Activated naive CD8-positive, alpha-beta T cell (primary cell): ENCODE measurements at regions not wholly inside any gene's neighbourhood (a gene's known extent, or its start where the extent isn't known, plus 50 kb on each side); places are given as distances from the start of the nearest gene placed in this dataset.
"Not testable (repeated sequence)": the region's sequence is repeated elsewhere in the genome, so short reads cannot be mapped to it uniquely, and the experiment has no call there.

Experiments
- H3K27ac Mint-ChIP-seq: one replicate; pipeline ENCODE4 v1.8.0; 2021; ENCODE audit warnings: mixed read lengths
- H3K27me3 Mint-ChIP-seq: one replicate; pipeline ENCODE4 v1.8.0; 2021; ENCODE audit warnings: mixed read lengths
- H3K36me3 Mint-ChIP-seq: one replicate; pipeline ENCODE4 v1.8.0; 2021; ENCODE audit warnings: mixed read lengths
- H3K4me1 Mint-ChIP-seq: one replicate; pipeline ENCODE4 v1.8.0; 2021; ENCODE audit warnings: low read depth, mixed read lengths
- H3K4me3 Mint-ChIP-seq: one replicate; pipeline ENCODE4 v1.8.0; 2021; ENCODE audit warnings: mild to moderate bottlenecking, mixed read lengths
- H3K9me3 Mint-ChIP-seq: one replicate; pipeline ENCODE4 v1.8.0; 2021; ENCODE audit warnings: low read depth, mixed read lengths

DNA sequence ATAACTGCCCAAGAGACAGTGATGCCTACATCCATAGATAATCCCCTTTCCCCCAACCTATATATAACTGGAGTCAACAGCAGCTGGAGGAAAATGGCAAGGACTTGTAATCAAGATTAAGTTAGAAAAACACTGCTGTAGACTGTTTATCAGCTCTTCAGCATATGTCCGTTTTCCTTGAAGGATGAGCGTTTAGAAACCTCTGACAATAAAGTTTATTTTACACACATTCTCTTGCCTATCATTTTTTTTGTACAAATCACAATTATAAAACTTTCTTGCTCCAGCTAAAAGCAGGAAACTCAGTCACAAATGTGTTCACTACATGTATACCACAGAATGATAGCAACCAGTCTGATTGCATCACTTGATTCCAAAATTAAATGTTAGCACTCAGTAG is 50.8 kb downstream of the PPIAL4G start:
- peaks cover 65% of the 10 kb centered on the region for H3K4me1 Mint-ChIP-seq
- peaks cover 35% of the 10 kb centered on the region for H3K36me3 Mint-ChIP-seq

DNA sequence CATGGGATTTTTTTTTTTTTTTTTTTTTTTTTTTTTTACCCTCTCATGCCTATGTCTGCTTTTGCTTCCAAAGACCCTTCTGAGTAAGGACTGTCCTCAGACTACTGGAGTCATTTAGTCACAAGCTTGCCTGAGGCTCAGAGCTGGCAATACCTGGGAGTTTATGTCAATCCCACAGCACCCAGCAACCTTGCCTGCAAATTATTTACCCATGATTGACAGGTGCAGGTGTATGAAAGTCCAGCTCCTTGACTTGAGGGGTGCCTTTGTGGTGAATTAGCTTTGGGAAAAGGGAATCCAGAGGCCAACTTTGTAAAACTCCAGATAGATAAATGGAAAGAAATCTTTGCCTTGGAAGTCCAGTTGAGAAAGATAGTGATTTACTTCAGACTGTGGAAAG is 53.2 kb downstream of the PPIAL4G start:
- not testable (repeated sequence) for H3K4me3 Mint-ChIP-seq, H3K9me3 Mint-ChIP-seq, H3K27me3 Mint-ChIP-seq
- Mint-ChIP-seq H3K4me1 (peaks cover 65% of the 10 kb centered on the region), H3K36me3 (peaks cover 38% of the 10 kb centered on the region), H3K27ac (peak overlapping the region; percentile 66)

More for the DNA sequence above, 50.8 kb downstream of the PPIAL4G start:
- H3K9me3 Mint-ChIP-seq, H3K27me3 Mint-ChIP-seq, H3K4me3 Mint-ChIP-seq: not testable (repeated sequence)
- H3K27ac Mint-ChIP-seq, result peak overlapping the region; percentile 73

DNA sequence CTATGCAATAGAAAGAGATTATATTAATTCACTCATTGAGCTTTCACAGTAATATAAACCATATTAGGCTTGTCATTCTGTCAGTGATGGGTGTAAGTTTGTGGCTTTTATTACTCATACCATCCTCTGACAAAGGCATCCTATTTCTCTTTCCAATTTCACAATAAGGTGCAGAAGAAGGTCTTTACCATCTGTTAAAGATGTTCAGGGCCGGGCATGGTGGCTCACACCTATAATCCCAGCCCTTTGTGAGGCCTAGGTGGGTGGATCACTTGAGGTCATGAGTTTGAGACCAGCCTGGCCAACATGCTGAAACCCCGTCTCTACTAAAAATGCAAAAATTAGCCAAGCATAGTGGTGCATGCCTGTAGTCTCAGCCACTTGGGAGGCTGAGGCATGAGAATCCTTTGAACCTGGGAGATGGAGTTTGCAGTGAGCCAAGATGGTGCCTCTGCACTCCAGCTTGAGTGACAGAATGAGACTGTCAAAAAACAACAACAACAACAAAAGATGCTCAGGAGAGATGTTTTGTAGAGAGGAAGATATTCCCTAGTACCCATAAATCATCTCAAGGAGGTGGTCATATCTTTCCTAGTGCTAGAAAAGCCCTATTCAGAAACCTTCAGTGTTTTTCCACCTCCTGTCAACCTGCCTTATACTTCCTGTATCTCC is 56.0 kb downstream of the PPIAL4G start:
- H3K36me3 Mint-ChIP-seq, result peaks cover 32% of the 10 kb centered on the region
- peaks cover 79% of the 10 kb centered on the region for H3K4me1 Mint-ChIP-seq
- H3K27ac Mint-ChIP-seq, result peak overlapping the region; percentile 82
- not testable (repeated sequence) for H3K4me3 Mint-ChIP-seq, H3K9me3 Mint-ChIP-seq, H3K27me3 Mint-ChIP-seq

GRCh38 chr1:148426385-148426784 is 56.7 kb downstream of the PPIAL4G start:
- Mint-ChIP-seq H3K27ac (peak overlapping the region; percentile 82), H3K4me1 (peaks cover 72% of the 10 kb centered on the region), H3K36me3 (peaks cover 32% of the 10 kb centered on the region)
- not testable (repeated sequence) for H3K27me3 Mint-ChIP-seq, H3K9me3 Mint-ChIP-seq, H3K4me3 Mint-ChIP-seq

GRCh38 chr1:148424143-148425003 is 58.7 kb downstream of the PPIAL4G start:
- H3K36me3 Mint-ChIP-seq, result peaks cover 23% of the 10 kb centered on the region
- not testable (repeated sequence) for H3K9me3 Mint-ChIP-seq, H3K4me3 Mint-ChIP-seq, H3K27me3 Mint-ChIP-seq
- H3K27ac Mint-ChIP-seq, result peak overlapping the region; percentile 52
- H3K4me1 Mint-ChIP-seq, result peaks cover 57% of the 10 kb centered on the region

DNA sequence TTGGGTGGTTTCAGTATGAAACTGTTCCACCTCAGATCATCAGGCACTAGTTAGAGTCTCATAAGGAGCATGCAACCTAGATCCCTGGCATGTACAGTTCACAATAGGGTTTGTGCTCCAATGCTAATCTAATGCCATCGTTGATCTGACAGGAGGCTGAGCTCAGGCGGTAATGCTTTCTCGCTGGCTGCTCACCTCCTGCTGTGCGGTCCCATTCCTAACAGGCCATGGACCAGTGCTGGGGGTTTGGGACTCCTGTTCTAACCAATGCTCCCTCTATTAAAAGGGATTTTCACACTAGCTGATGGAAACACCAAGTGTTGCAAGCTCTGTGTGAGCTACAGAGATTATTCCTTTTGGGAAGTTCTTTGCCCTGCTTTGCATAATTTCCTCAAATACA is 60.2 kb downstream of the PPIAL4G start:
- H3K4me3 Mint-ChIP-seq, H3K27me3 Mint-ChIP-seq, H3K27ac Mint-ChIP-seq, H3K9me3 Mint-ChIP-seq: not testable (repeated sequence)
- Mint-ChIP-seq H3K4me1 (peaks cover 48% of the 10 kb centered on the region), H3K36me3 (peaks cover 13% of the 10 kb centered on the region)

DNA sequence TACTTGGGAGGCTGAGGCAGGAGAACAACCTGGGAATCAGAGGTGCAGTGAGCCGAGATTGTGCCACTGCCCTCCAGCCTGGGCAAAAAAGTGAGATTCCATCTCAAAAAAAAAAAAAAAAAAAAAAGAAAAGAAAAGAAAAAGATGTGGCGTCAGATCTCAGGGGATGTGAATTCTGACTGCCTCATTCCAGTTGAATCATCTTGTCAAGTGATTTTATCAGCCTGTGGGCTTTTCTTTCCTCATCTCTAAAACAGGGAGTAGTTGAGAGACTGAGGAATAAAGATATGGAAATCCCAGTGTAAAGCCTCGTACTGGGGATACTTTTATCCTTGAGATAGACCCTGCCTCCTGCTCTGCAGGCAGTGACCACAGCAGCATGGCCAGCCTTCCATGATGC is 65.9 kb downstream of the PPIAL4G start:
- not testable (repeated sequence) for H3K9me3 Mint-ChIP-seq, H3K27ac Mint-ChIP-seq, H3K4me3 Mint-ChIP-seq, H3K4me1 Mint-ChIP-seq, H3K27me3 Mint-ChIP-seq, H3K36me3 Mint-ChIP-seq

- not testable (repeated sequence) for H3K36me3 Mint-ChIP-seq, H3K27me3 Mint-ChIP-seq, H3K4me1 Mint-ChIP-seq, H3K4me3 Mint-ChIP-seq, H3K9me3 Mint-ChIP-seq, H3K27ac Mint-ChIP-seq
Measured at GRCh38 chr1:148413385-148413784, 69.7 kb downstream of the PPIAL4G start.

DNA sequence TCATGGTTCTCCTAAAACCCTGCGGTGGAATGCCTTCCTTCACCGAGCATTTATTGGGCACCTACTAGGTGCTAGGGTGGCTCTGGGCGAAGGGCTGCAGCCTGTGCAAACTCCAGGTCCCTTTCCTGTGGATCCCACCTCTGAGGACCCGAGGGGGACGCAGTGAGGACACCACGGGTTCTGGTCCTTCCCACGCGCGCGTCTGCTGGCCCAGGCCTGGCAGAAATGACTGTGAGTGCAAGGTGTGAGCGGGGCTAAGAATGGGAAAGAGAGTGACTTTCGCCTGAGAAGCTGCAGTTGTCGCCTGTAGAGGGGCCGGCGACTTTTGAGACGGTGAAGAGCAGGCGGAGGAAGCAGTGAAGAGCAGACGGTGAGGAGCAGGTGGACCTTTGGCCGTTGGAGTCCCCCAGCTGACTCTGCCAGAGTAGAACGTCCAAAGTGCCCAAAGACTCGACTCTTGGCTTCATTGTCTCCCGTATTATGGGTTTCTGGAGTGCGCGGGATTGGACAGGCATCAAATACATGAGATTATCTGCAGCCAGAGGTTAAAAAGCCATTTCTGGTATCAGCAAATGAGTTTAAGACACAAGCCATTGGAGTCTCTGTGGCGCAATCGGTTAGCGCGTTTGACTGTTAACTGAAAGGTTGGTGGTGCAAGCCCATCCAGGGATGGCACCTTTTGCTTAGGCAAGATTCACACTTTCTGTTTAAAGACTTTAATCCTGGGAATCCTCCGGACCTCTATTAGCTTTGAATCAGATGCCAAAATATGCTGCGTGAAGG is 78.1 kb downstream of the PPIAL4G start:
- not testable (repeated sequence) for H3K4me3 Mint-ChIP-seq, H3K36me3 Mint-ChIP-seq, H3K27me3 Mint-ChIP-seq, H3K27ac Mint-ChIP-seq, H3K9me3 Mint-ChIP-seq
- peaks cover 22% of the 10 kb centered on the region for H3K4me1 Mint-ChIP-seq

GRCh38 chr1:148403925-148404324 is 79.2 kb downstream of the PPIAL4G start:
- H3K4me1 Mint-ChIP-seq, result peaks cover 23% of the 10 kb centered on the region
- not testable (repeated sequence) for H3K36me3 Mint-ChIP-seq, H3K27me3 Mint-ChIP-seq, H3K9me3 Mint-ChIP-seq
- H3K4me3 Mint-ChIP-seq, result peak overlapping the region; percentile 84
- H3K27ac Mint-ChIP-seq, result peak overlapping the region; percentile 70

DNA sequence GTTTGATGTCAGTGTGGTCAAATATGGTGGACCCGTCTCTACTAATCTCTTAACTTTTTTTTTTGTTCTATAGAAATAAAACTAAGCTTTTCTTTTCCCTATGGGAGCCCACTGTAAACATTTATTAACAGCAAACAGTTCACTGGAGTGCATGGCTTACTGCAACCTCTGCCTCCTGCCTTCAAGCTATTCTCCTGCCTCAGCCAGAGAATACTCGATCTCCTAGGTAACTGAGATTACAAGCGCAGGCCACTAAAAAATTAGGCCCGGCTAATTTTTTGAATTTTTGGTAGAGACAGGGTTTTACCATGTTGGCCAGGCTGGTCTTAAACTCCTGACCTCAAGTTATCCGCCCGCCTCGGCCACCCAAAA is 80.0 kb downstream of the PPIAL4G start:
- Mint-ChIP-seq H3K27ac (peak overlapping the region; percentile 100), H3K4me3 (peak overlapping the region; percentile 98), H3K4me1 (peaks cover 27% of the 10 kb centered on the region)
- H3K9me3 Mint-ChIP-seq, H3K27me3 Mint-ChIP-seq, H3K36me3 Mint-ChIP-seq: not testable (repeated sequence)

DNA sequence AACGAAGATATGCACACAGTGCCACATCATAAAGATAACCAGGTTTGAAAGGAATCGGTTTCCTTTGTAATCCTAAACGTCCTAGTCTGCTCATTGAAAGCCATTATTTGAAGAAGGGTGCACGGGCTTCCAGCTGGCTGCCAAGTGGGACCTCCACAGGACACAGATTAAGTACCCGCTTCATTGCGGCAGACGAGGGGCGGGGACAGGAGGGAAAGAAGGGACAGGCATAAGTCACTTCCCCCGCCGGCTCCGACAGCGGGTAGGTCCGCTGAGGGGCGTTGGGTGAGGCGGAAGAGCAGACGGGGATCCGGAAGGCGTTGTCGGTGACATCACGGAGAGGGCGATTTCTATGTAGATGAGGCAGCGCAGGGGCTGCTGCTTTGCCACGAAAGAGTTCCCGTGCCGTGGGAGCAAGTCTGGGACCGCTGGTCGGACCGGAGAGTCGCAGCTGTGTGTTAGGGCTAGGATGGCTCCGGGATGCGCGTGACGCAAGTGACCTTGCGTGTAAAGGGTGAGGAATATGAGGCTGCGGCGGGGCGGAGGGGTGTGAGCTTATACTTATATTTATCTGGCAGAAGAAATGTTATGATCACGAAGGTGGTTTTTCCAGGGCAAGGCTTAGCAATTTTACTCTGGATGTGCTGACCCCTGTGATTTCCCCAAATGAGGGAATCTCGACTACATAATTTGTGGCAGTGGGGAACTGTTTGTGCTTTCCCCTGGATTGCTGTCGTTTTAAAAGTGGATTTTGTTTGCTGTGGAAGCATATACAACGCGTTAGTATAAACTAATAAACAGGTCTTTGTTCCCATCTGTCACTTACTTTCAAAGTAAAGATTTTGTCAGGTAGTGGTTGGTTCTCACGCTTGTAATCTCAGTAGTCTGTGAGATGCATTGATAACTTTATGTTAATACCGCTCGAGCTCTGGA is 80.7 kb downstream of the PPIAL4G start:
- peak overlapping the region; percentile 98 for H3K4me3 Mint-ChIP-seq
- peak overlapping the region; percentile 100 for H3K27ac Mint-ChIP-seq
- H3K27me3 Mint-ChIP-seq, H3K9me3 Mint-ChIP-seq, H3K36me3 Mint-ChIP-seq: not testable (repeated sequence)
- H3K4me1 Mint-ChIP-seq, result peaks cover 29% of the 10 kb centered on the region

GRCh38 chr1:148397516-148397915 is 85.6 kb downstream of the PPIAL4G start:
- H3K9me3 Mint-ChIP-seq, H3K27me3 Mint-ChIP-seq, H3K36me3 Mint-ChIP-seq, H3K4me3 Mint-ChIP-seq: not testable (repeated sequence)
- H3K27ac Mint-ChIP-seq, result peak overlapping the region; percentile 67
- peaks cover 28% of the 10 kb centered on the region for H3K4me1 Mint-ChIP-seq

GRCh38 chr1:148392505-148392904 is 90.6 kb downstream of the PPIAL4G start:
- not testable (repeated sequence) for H3K36me3 Mint-ChIP-seq, H3K9me3 Mint-ChIP-seq, H3K4me3 Mint-ChIP-seq, H3K27me3 Mint-ChIP-seq
- peaks cover 30% of the 10 kb centered on the region for H3K4me1 Mint-ChIP-seq
- H3K27ac Mint-ChIP-seq, result peak overlapping the region; percentile 42
